HG03342 (cell line): ENCODE measurements at regions not wholly inside any gene's neighbourhood (a gene's known extent, or its start where the extent isn't known, plus 50 kb on each side); places are given as distances from the start of the nearest gene placed in this dataset.

ENCODE experiments used
- ATAC-seq: cut with Tn5 transposase; IDR thresholded peaks from one replicate; pipeline ENCODE4 v1.9.1; 2021; ENCODE audit warnings: mild to moderate bottlenecking, moderate library complexity; ENCODE audit not compliant: unreplicated experiment

GRCh38 chr4:119829326-119829725 is 200.7 kb upstream of the PDE5A start:
- no peak for ATAC-seq

- ATAC-seq = no peak
These were observed 197.1 kb upstream of the PDE5A start for GRCh38 chr4:119825696-119826095.

- ATAC-seq = no peak
These were observed 195.3 kb upstream of the PDE5A start for GRCh38 chr4:119823891-119824290.

- ATAC-seq = no peak
These were observed 194.4 kb upstream of the PDE5A start for GRCh38 chr4:119823045-119823444.

- ATAC-seq = no peak
These were observed 187.9 kb upstream of the PDE5A start for GRCh38 chr4:119816473-119816872.

GRCh38 chr4:119810001-119810400 is 181.4 kb upstream of the PDE5A start:
- no peak for ATAC-seq

- ATAC-seq = no peak
These were observed 175.8 kb upstream of the PDE5A start for GRCh38 chr4:119804404-119804803.

- ATAC-seq = no peak
These were observed 168.8 kb upstream of the PDE5A start for GRCh38 chr4:119797238-119797894.

GRCh38 chr4:119795986-119796578 is 167.5 kb upstream of the PDE5A start:
- ATAC-seq = no peak

GRCh38 chr4:119794681-119795080 is 166.1 kb upstream of the PDE5A start:
- ATAC-seq = no peak

- ATAC-seq = no peak
These were observed 165.5 kb upstream of the PDE5A start for GRCh38 chr4:119794113-119794512.

GRCh38 chr4:119788349-119789266 is 160.0 kb upstream of the PDE5A start:
- no peak for ATAC-seq

GRCh38 chr4:119785963-119786362 is 157.4 kb upstream of the PDE5A start:
- no peak for ATAC-seq

- ATAC-seq = no peak
These were observed 154.8 kb upstream of the PDE5A start for GRCh38 chr4:119783189-119783983.

GRCh38 chr4:119781044-119781443 is 152.4 kb upstream of the PDE5A start:
- no peak for ATAC-seq

GRCh38 chr4:119774840-119775239 is 146.2 kb upstream of the PDE5A start:
- ATAC-seq = no peak

- no peak for ATAC-seq
These were observed 137.3 kb upstream of the PDE5A start for GRCh38 chr4:119765951-119766350.

- ATAC-seq = no peak
These were observed 136.9 kb upstream of the PDE5A start for GRCh38 chr4:119765469-119765868.

- ATAC-seq = no peak
These were observed 134.8 kb upstream of the PDE5A start for GRCh38 chr4:119763386-119763785.

GRCh38 chr4:119755599-119755998 is 127.0 kb upstream of the PDE5A start:
- ATAC-seq = no peak

- ATAC-seq = no peak
These were observed 124.3 kb upstream of the PDE5A start for GRCh38 chr4:119752936-119753335.
